SK-N-SH treated with all-trans-retinoic acid at 6 μM for 48 hours (cell line): ENCODE measurements at regions not wholly inside any gene's neighbourhood (a gene's known extent, or its start where the extent isn't known, plus 50 kb on each side); places are given as distances from the start of the nearest gene placed in this dataset.
A peak's percentile ranks its signal among the peaks of the same experiment; 100 is the strongest.
"Not testable (repeated sequence)": the region's sequence is repeated elsewhere in the genome, so short reads cannot be mapped to it uniquely, and the experiment has no call there.

ENCODE experiments used
- ATAC-seq: fragments of 200-7000 bp; cut with Tn5 transposase; 3 replicates; pipeline ENCODE4 v1.9.1; 2020; ENCODE audit warnings: mild to moderate bottlenecking, moderate library complexity
- ARNTL ChIP-seq: fragments of 450-650 bp; formaldehyde crosslinking; IDR thresholded peaks from 2 replicates; pipeline ENCODE4 v1.5.0; 2020; ENCODE audit warnings: low read depth, mild to moderate bottlenecking, moderate library complexity, borderline replicate concordance
- BACH2 ChIP-seq: fragments of 250-450 bp; sonication (Bioruptor Pico); IDR thresholded peaks from 2 replicates; pipeline ENCODE4 v1.9.0; 2021; ENCODE audit warnings: mild to moderate bottlenecking, borderline replicate concordance
- CREB5 ChIP-seq: fragments of 250-450 bp; sonication (Bioruptor Pico); IDR thresholded peaks from 2 replicates; pipeline ENCODE4 v1.5.1; 2020; ENCODE audit warnings: low read depth, mild to moderate bottlenecking, moderate library complexity
- CSDC2 ChIP-seq: fragments of 250-450 bp; sonication (Bioruptor Pico); IDR thresholded peaks from 2 replicates; pipeline ENCODE4 v1.5.0; 2020; ENCODE audit warnings: mild to moderate bottlenecking, moderate library complexity
- CSRNP3 ChIP-seq: fragments of 250-450 bp; sonication (Bioruptor Pico); IDR thresholded peaks from 2 replicates; pipeline ENCODE4 v1.5.1; 2021; ENCODE audit warnings: mild to moderate bottlenecking, moderate library complexity
- ESRRG ChIP-seq: fragments of 250-450 bp; sonication (Bioruptor Pico); IDR thresholded peaks from 2 replicates; pipeline ENCODE4 v1.6.1; 2021; ENCODE audit warnings: mild to moderate bottlenecking
- GLIS3 ChIP-seq: fragments of 250-450 bp; sonication (Bioruptor Pico); IDR thresholded peaks from 2 replicates; pipeline ENCODE4 v1.5.0; 2020; ENCODE audit warnings: mild to moderate bottlenecking, moderate library complexity
- ISL1 ChIP-seq: fragments of 250-450 bp; sonication (Bioruptor Pico); IDR thresholded peaks from 2 replicates; pipeline ENCODE4 v2.1.2; 2022; ENCODE audit warnings: mild to moderate bottlenecking, moderate library complexity
- OSR1 ChIP-seq: fragments of 250-450 bp; sonication (Bioruptor Pico); IDR thresholded peaks from 2 replicates; pipeline ENCODE4 v1.8.0; 2022; ENCODE audit warnings: moderate library complexity, mild to moderate bottlenecking, inconsistent platforms
- POU6F1 ChIP-seq: fragments of 250-450 bp; sonication (Bioruptor Pico); IDR thresholded peaks from 2 replicates; pipeline ENCODE4 v1.8.0; 2021; ENCODE audit warnings: low read depth, mild to moderate bottlenecking, moderate library complexity, borderline replicate concordance
- PPARA ChIP-seq: fragments of 250-450 bp; sonication (Bioruptor Pico); IDR thresholded peaks from 2 replicates; pipeline ENCODE4 v1.5.0; 2020; ENCODE audit warnings: mild to moderate bottlenecking, borderline replicate concordance
- RARB ChIP-seq: fragments of 250-450 bp; sonication (Bioruptor Pico); IDR thresholded peaks from 2 replicates; pipeline ENCODE4 v1.8.0; 2021; ENCODE audit warnings: mild to moderate bottlenecking, moderate library complexity
- SNAI2 ChIP-seq: fragments of 250-450 bp; sonication (Bioruptor Pico); IDR thresholded peaks from 2 replicates; pipeline ENCODE4 v1.5.0; 2020; ENCODE audit warnings: mild to moderate bottlenecking, moderate library complexity
- TCF4 ChIP-seq: fragments of 250-450 bp; sonication (Bioruptor Pico); IDR thresholded peaks from 2 replicates; pipeline ENCODE4 v1.8.0; 2021; ENCODE audit warnings: mild to moderate bottlenecking, moderate library complexity, borderline replicate concordance
- TSHZ2 ChIP-seq: fragments of 250-450 bp; sonication (Bioruptor Pico); IDR thresholded peaks from 2 replicates; pipeline ENCODE4 v1.5.0; 2020; ENCODE audit warnings: mild to moderate bottlenecking, moderate library complexity
- ZC3H10 ChIP-seq: fragments of 250-450 bp; sonication (Bioruptor Pico); IDR thresholded peaks from 2 replicates; pipeline ENCODE4 v1.5.1; 2021; ENCODE audit warnings: mild to moderate bottlenecking, moderate library complexity
- ZFP3 ChIP-seq: fragments of 250-450 bp; sonication (Bioruptor Pico); IDR thresholded peaks from 2 replicates; pipeline ENCODE4 v1.5.0; 2020; ENCODE audit warnings: mild to moderate bottlenecking, moderate library complexity
- ZFP30 ChIP-seq: fragments of 450-650 bp; formaldehyde crosslinking; IDR thresholded peaks from 2 replicates; pipeline ENCODE4 v1.5.0; 2022; ENCODE audit warnings: mild to moderate bottlenecking, moderate library complexity
- ZNF565 ChIP-seq: fragments of 450-650 bp; formaldehyde crosslinking; conservative IDR thresholded peaks from 2 replicates; pipeline ENCODE4 v1.5.0; 2020; ENCODE audit warnings: low read depth, mild to moderate bottlenecking, moderate library complexity
- ZNF70 ChIP-seq: fragments of 450-650 bp; formaldehyde crosslinking; IDR thresholded peaks from 2 replicates; pipeline ENCODE4 v1.5.0; 2020; ENCODE audit warnings: mild to moderate bottlenecking, moderate library complexity
- ZNF8 ChIP-seq: fragments of 450-650 bp; formaldehyde crosslinking; IDR thresholded peaks from 2 replicates; pipeline ENCODE4 v1.5.0; 2020; ENCODE audit warnings: mild to moderate bottlenecking, moderate library complexity

- no peak for TF ChIP-seq ZFP3 (CRISPR knock-in tag)
- no peak for TF ChIP-seq OSR1
- TF ChIP-seq RARB, result no peak
- no peak for TF ChIP-seq ESRRG
Observed at GRCh38 chr5:143635146-143635752, 176.7 kb upstream of the HMHB1 start (continued).

GRCh38 chr5:143634689-143635088, 177.3 kb upstream of the HMHB1 start:
- no peak for ATAC-seq
- TF ChIP-seq ZNF565 (CRISPR knock-in tag), result no peak
- no peak for TF ChIP-seq CREB5
- TF ChIP-seq ZNF8, result no peak
- TF ChIP-seq SNAI2, result no peak
- no peak for TF ChIP-seq GLIS3
- TF ChIP-seq POU6F1 (CRISPR knock-in tag), result no peak
- TF ChIP-seq CSDC2 (CRISPR knock-in tag), result no peak

- ATAC-seq, result peak; percentile 40; the same call in 2 of the 3 replicates
- TF ChIP-seq ZNF70, result no peak
- TF ChIP-seq ESRRG, result no peak
- no peak for TF ChIP-seq ZFP30 (CRISPR knock-in tag)
- TF ChIP-seq CREB5, result no peak
- TF ChIP-seq ARNTL (CRISPR knock-in tag), result no peak
- no peak for TF ChIP-seq ZC3H10 (CRISPR knock-in tag)
- TF ChIP-seq ZFP3 (CRISPR knock-in tag), result no peak
- TF ChIP-seq TSHZ2 (CRISPR knock-in tag), result no peak
Observed at GRCh38 chr5:143629871-143630659, 181.9 kb upstream of the HMHB1 start.

GRCh38 chr5:143625048-143625447, 186.9 kb upstream of the HMHB1 start:
- not testable (repeated sequence) for ATAC-seq

- no peak for ATAC-seq
- no peak for TF ChIP-seq ZFP3 (CRISPR knock-in tag)
- no peak for TF ChIP-seq ZC3H10 (CRISPR knock-in tag)
- TF ChIP-seq TCF4, result no peak
- no peak for TF ChIP-seq ZNF565 (CRISPR knock-in tag)
- no peak for TF ChIP-seq OSR1
- no peak for TF ChIP-seq TSHZ2 (CRISPR knock-in tag)
- TF ChIP-seq BACH2 (CRISPR knock-in tag), result no peak
- TF ChIP-seq CSDC2 (CRISPR knock-in tag), result no peak
- TF ChIP-seq ESRRG, result no peak
- no peak for TF ChIP-seq GLIS3
- no peak for TF ChIP-seq ZFP30 (CRISPR knock-in tag)
- no peak for TF ChIP-seq ISL1 (CRISPR knock-in tag)
- no peak for TF ChIP-seq ZNF8
- TF ChIP-seq CREB5, result no peak
- no peak for TF ChIP-seq PPARA (CRISPR knock-in tag)
- no peak for TF ChIP-seq CSRNP3 (CRISPR knock-in tag)
Observed at GRCh38 chr5:143624465-143624864, 187.5 kb upstream of the HMHB1 start.
